Astrocyte of the spinal cord (primary cell): ENCODE measurements at regions not wholly inside any gene's neighbourhood (a gene's known extent, or its start where the extent isn't known, plus 50 kb on each side); places are given as distances from the start of the nearest gene placed in this dataset.
A peak's percentile ranks its signal among the peaks of the same experiment; 100 is the strongest.

Experiments used
- DNase-seq: peaks from one replicate; pipeline ENCODE4 v3.0.0; 2011; ENCODE audit warnings: low read depth, low spot score
- H3K4me3 ChIP-seq: 2 replicates; pipeline ENCODE4 v1.5.1; 2011; ENCODE audit warnings: low read depth, mild to moderate bottlenecking, low read length, moderate library complexity
- in situ Hi-C: cut with HindIII; loops from 2 replicates; pipeline ENCODE4 v1.10.0; 2017; ENCODE audit warnings: low sequenced_read_pairs
- TF ChIP-seq, protein P1 (sequence below): IDR thresholded peaks from 2 replicates; pipeline ENCODE4 v1.5.1; 2012; ENCODE audit warnings: low read depth, mild to moderate bottlenecking, low read length, inconsistent platforms

DNA sequence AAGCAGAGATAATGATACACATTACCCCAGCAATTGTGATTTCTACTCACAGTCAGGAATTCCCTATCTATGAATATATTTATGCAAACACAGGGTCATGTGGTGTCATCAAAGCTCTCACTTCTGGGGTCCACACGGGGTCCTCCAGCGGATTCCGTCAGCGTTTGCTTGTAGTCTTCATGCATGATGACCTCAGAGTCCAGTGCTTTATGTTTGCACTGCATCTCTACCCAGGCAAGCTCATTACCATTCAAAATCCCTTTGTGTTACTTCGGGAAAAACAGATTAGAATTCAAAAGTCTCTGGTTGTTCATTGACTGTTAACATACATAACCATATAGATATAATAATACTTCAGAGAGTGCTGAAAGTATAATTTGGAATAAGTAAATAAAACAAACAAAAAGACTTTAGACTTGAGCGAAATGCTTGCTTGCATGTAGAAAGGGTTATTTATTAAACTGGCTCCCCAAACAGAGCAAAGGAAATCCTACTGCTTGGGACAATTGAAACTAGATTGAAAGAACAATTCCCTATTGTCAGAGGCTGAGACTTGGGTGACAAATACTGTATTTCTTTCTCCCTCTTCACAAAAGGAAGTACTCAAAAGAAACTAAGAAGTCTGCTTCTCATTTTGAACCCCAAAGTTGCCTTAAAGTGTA is 423.1 kb downstream of the ETS1 start:
- TF ChIP-seq, protein P1, sequence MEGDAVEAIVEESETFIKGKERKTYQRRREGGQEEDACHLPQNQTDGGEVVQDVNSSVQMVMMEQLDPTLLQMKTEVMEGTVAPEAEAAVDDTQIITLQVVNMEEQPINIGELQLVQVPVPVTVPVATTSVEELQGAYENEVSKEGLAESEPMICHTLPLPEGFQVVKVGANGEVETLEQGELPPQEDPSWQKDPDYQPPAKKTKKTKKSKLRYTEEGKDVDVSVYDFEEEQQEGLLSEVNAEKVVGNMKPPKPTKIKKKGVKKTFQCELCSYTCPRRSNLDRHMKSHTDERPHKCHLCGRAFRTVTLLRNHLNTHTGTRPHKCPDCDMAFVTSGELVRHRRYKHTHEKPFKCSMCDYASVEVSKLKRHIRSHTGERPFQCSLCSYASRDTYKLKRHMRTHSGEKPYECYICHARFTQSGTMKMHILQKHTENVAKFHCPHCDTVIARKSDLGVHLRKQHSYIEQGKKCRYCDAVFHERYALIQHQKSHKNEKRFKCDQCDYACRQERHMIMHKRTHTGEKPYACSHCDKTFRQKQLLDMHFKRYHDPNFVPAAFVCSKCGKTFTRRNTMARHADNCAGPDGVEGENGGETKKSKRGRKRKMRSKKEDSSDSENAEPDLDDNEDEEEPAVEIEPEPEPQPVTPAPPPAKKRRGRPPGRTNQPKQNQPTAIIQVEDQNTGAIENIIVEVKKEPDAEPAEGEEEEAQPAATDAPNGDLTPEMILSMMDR, result no peak
- in situ Hi-C loops, result loop anchor here (25.0 kb wide), 1 partner anchor 673 kb away; no protein-coding TSS in a partner anchor
- no peak overlapping the region for H3K4me3 ChIP-seq
- no peak for DNase-seq

DNA sequence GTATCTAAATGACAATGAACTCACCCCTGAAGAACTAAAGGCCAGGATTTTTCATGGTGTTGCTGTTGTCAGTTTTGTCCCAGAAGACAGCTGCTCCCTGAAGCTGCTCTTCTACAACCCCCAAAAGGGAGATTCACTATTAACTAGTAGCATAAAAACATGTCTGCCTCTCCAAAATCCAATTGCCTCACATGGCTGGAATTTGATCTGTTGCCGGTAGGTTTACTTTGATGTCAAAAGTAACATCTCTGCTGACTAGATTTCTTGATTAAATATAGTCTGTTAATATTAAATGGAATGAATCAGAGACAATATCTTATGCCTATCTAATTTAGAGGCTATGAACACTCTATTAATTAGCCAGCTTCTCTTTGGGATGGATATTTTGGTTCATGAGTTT is 425.4 kb downstream of the ETS1 start:
- no peak overlapping the region for H3K4me3 ChIP-seq
- in situ Hi-C loops, result loop anchor here (25.0 kb wide), 1 partner anchor 675 kb away; no protein-coding TSS in a partner anchor
- TF ChIP-seq, protein P1, result no peak
- DNase-seq, result no peak

DNA sequence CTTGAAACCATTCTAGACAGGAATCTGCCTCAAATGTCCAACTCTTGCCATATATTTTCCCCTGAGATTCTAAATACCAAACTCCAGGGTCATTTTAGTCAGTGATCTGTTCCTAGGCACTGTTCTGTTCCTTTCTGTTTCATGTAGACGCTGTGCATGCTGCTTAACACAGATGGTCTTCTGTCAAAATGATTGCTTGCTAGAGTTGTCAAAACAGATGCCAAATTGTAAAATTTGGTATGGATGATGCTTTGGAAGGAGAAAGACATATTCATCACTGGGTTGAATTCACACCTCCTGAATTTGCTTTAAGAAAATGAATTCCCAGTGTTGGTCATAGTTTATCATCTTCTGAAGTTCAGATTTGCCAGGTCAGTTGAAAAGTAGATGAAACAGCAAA is 425.9 kb downstream of the ETS1 start:
- DNase-seq, result no peak
- in situ Hi-C loops, result loop anchor here (25.0 kb wide), 1 partner anchor 676 kb away; no protein-coding TSS in a partner anchor
- TF ChIP-seq, protein P1, result no peak
- no peak overlapping the region for H3K4me3 ChIP-seq

DNA sequence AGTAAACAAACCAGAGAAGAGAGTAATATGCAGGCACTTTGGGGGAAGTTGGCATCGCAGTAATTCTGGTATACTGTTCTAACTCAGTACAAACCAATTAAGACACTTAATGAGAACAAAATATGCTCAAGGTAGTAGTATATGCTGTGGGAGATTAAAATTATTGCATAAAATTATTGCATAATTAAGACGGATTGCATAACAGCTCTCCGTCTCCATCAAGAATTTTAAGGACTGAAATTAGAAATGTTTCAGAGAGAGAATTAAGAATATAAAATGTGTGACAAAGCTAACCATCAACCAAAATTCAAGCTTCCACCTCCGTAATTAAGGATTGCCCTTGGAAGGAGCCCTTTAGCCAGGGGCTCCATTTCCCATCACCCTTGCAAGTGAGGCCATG is 428.5 kb downstream of the ETS1 start:
- TF ChIP-seq, protein P1, result no peak
- no peak overlapping the region for H3K4me3 ChIP-seq
- in situ Hi-C loops, result loop anchor here (25.0 kb wide), 1 partner anchor 678 kb away; no protein-coding TSS in a partner anchor
- DNase-seq, result no peak

DNA sequence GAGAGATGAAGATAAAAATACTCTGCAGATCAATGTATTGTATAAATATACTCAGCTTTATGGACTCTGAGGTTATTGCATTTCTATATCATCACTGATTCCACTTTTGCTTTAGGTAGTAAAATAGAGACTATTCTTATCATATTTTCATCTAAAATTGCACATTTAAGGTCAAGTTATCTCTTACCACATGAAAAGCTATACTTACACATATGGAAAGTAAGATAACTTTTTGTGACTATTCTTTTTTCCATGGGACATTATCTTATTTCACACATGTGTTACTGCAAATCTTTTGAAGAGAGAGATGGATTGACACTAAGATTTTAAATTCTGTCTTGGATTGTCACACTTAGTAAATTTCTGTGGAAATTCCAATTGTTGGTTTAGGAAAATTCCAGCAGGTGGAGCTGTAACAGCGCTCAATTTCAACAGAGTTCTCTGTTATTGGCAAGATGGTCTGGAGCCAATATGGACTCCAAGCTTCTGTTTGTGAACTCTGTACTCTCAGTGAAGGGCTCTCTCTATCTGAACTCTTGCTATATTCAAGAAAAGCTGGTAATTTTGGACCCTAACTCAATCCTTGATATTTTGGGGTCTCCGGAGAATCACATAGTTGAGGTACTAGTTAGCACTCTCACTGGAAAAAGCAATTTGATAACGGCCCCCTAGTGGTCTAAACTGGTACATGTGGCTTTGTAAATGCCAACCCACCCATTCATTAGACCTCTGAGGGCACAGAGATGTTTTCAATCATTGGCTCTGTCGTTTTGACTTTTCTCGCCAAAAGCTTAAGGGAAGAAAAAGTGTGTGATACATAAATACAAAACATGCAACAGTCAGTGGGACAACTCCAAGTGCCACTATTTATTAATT is 429.7 kb downstream of the ETS1 start:
- peak overlapping the region; percentile 3 for H3K4me3 ChIP-seq
- TF ChIP-seq, protein P1, result peak; percentile 74
- in situ Hi-C loops, result loop anchor here (25.0 kb wide), 1 partner anchor 680 kb away; no protein-coding TSS in a partner anchor
- peak; percentile 88 for DNase-seq

DNA sequence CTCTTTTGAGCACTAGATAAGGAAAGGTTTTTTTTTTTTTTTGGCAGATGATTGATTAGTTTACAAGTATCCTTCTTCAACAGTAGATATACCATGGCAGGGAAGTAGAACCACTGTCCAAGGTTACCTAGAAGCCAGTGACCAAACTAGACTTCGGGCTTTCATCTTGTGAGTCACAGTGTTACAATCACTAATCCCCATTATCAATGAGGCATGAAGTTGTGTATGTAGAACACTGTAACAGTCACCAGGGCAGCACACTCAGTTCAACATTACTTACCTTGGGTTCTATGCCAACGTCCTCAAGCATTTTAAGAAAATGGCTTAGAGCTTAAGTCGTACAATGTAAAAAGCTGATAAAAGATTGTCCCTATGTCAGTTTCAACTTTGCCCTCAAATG is 430.9 kb downstream of the ETS1 start:
- TF ChIP-seq, protein P1, result no peak
- peak; percentile 8 for DNase-seq
- H3K4me3 ChIP-seq, result no peak overlapping the region
- in situ Hi-C loops, result loop anchor here (25.0 kb wide), 1 partner anchor 681 kb away; no protein-coding TSS in a partner anchor
